ENCODE measurements at regions not wholly inside any gene's neighbourhood (a gene's known extent, or its start where the extent isn't known, plus 50 kb on each side); places are given as distances from the start of the nearest gene placed in this dataset.

- Histone ChIP-seq H3K4me3 (replicated peaks in 1 of 2; ENCODE audit: low read depth in 1 of 2, low read length in 2 of 2) (no peak overlapping the region), H3K27ac (ENCODE audit: low read depth, low read length) (no peak overlapping the region), H3K9ac (ENCODE audit: low read length) (no peak overlapping the region), H2AFZ (ENCODE audit: low read depth, low read length, poor library complexity, severe bottlenecking) (no peak overlapping the region), H3K4me1 (ENCODE audit: control insufficient read depth in 1 of 2, insufficient read depth in 2 of 2, low read length in 2 of 2) (peaks cover 4 to 8% of the 10 kb centered on the region in 2 experiments; a peak in 2 of 4 replicates), H3K36me3 (ENCODE audit: control insufficient read depth in 1 of 2, insufficient read depth in 2 of 2, low read length in 2 of 2) (no peaks in the 10 kb centered on the region), H3K27me3 (ENCODE audit: insufficient read depth, low read length) (peaks cover 10% of the 10 kb centered on the region), H3K79me2 (ENCODE audit: insufficient read depth, low read length) (no peaks in the 10 kb centered on the region), H3K9me2 (ENCODE audit: insufficient read depth) (no peaks in the 10 kb centered on the region), H3K4me2 (ENCODE audit: low read length) (no peak overlapping the region), H4K20me1 (ENCODE audit: insufficient read depth) (no peaks in the 10 kb centered on the region), H3K9me3 (ENCODE audit: control insufficient read depth in 1 of 2, insufficient read depth in 1 of 2, low read depth in 1 of 2, low read length in 2 of 2) (no peaks in the 10 kb centered on the region)
- ATAC-seq (no peak), DNase-seq (ENCODE audit: low read depth, low spot score) (no peak)
- TF ChIP-seq POLR2A (IDR thresholded peaks at IDR 0.05; ENCODE audit: borderline replicate concordance, extremely low read depth, insufficient read depth, insufficient read length) = no peak
- TF ChIP-seq EZH2 (IDR thresholded peaks at IDR 0.05) = no peak
- no peak for TF ChIP-seq POLR2AphosphoS5 (IDR thresholded peaks at IDR 0.05; ENCODE audit: low read depth, low read length)
- no peak for TF ChIP-seq SIN3A (IDR thresholded peaks at IDR 0.05; ENCODE audit: low read depth)
- no TSS peak for BruUV-seq (replicated peaks)
- intact Hi-C loops (cut with micrococcal nuclease) = no loop called here
- ChIA-PET RAD21 (ENCODE audit: low non-redundant PET in 1 of 2, low total read pairs in 2 of 2, uncharacterized antibody in 2 of 2, unreplicated experiment in 2 of 2) (no interaction called here), POLR2A (no interaction called here), CTCF (no interaction called here)
Measured at GRCh38 chr9:89666364-89666763, 61.6 kb downstream of the GADD45G start.

GRCh38 chr9:89666950-89667349 lies 62.1 kb downstream of the GADD45G start:
- Histone ChIP-seq H3K4me3 (replicated peaks in 1 of 2; ENCODE audit: low read depth in 1 of 2, low read length in 2 of 2) (no peak overlapping the region), H2AFZ (ENCODE audit: low read depth, low read length, poor library complexity, severe bottlenecking) (no peak overlapping the region), H3K9ac (ENCODE audit: low read length) (no peak overlapping the region), H4K20me1 (ENCODE audit: insufficient read depth) (no peaks in the 10 kb centered on the region), H3K4me1 (ENCODE audit: control insufficient read depth in 1 of 2, insufficient read depth in 2 of 2, low read length in 2 of 2) (peaks cover 0 to 2% of the 10 kb centered on the region in 2 experiments; a peak in 2 of 4 replicates), H3K36me3 (ENCODE audit: control insufficient read depth in 1 of 2, insufficient read depth in 2 of 2, low read length in 2 of 2) (no peaks in the 10 kb centered on the region), H3K79me2 (ENCODE audit: insufficient read depth, low read length) (no peaks in the 10 kb centered on the region), H3K9me2 (ENCODE audit: insufficient read depth) (no peaks in the 10 kb centered on the region), H3K9me3 (ENCODE audit: control insufficient read depth in 1 of 2, insufficient read depth in 1 of 2, low read depth in 1 of 2, low read length in 2 of 2) (no peaks in the 10 kb centered on the region), H3K27me3 (ENCODE audit: insufficient read depth, low read length) (peaks cover 10% of the 10 kb centered on the region), H3K4me2 (ENCODE audit: low read length) (no peak overlapping the region), H3K27ac (ENCODE audit: low read depth, low read length) (no peak overlapping the region)
- ChIA-PET POLR2A (no interaction called here), CTCF (no interaction called here), RAD21 (ENCODE audit: low non-redundant PET in 1 of 2, low total read pairs in 2 of 2, uncharacterized antibody in 2 of 2, unreplicated experiment in 2 of 2) (no interaction called here)
- DNase-seq (ENCODE audit: low read depth, low spot score) (no peak), ATAC-seq (no peak)
- TF ChIP-seq REST (IDR thresholded peaks at IDR 0.05; ENCODE audit: low read depth) (no peak), RAD21 (IDR thresholded peaks at IDR 0.05; ENCODE audit: low read depth) (no peak), ZNF274 (IDR thresholded peaks at IDR 0.05; ENCODE audit: low read depth, low read length) (no peak), EZH2phosphoT487 (IDR thresholded peaks at IDR 0.05; ENCODE audit: borderline replicate concordance) (no peak), SIN3A (IDR thresholded peaks at IDR 0.05; ENCODE audit: low read depth) (no peak), TCF7L2 (IDR thresholded peaks at IDR 0.05; ENCODE audit: borderline replicate concordance, extremely low read depth, insufficient read depth, insufficient read length) (no peak), CEBPB (IDR thresholded peaks at IDR 0.05; ENCODE audit: low read depth) (no peak)
- intact Hi-C loops (cut with micrococcal nuclease) = no loop called here
- BruUV-seq (replicated peaks) = no TSS peak
